Mucosa of rectum (tissue), 2 donors: ENCODE measurements at regions not wholly inside any gene's neighbourhood (a gene's known extent, or its start where the extent isn't known, plus 50 kb on each side); places are given as distances from the start of the nearest gene placed in this dataset.

Experiments used
- H3K27ac ChIP-seq, 2 donors: one replicate each; pipeline ENCODE4 v1.7.0; 2013; ENCODE audit warnings: inconsistent platforms in 2 of 2, low read depth in 2 of 2, low read length in 2 of 2
- H3K27me3 ChIP-seq, 2 donors: one replicate each; pipeline ENCODE4 v1.7.0; 2013; ENCODE audit warnings: low read length in 2 of 2; ENCODE audit not compliant: control insufficient read depth in 2 of 2, insufficient read depth in 2 of 2
- H3K36me3 ChIP-seq, 2 donors: one replicate each; pipeline ENCODE4 v1.7.0; 2013; ENCODE audit warnings: low read length in 2 of 2; ENCODE audit not compliant: control insufficient read depth in 2 of 2, insufficient read depth in 2 of 2
- H3K4me1 ChIP-seq, 2 donors: one replicate each; pipeline ENCODE4 v1.7.0; 2013; ENCODE audit warnings: low read length in 2 of 2, mild to moderate bottlenecking in 1 of 2; ENCODE audit not compliant: control insufficient read depth in 2 of 2, insufficient read depth in 2 of 2
- H3K4me3 ChIP-seq, 2 donors: one replicate each; pipeline ENCODE4 v1.7.0; 2013; ENCODE audit warnings: low read length in 2 of 2
- H3K9ac ChIP-seq, 2 donors: one replicate each; pipeline ENCODE4 v1.7.0; 2013; ENCODE audit warnings: low read length in 2 of 2, low read depth in 1 of 2, mild to moderate bottlenecking in 1 of 2
- H3K9me3 ChIP-seq, 2 donors: one replicate each; pipeline ENCODE4 v1.7.0; 2013; ENCODE audit warnings: low read length in 2 of 2; ENCODE audit not compliant: control insufficient read depth in 2 of 2
- donor health status: healthy.
- donor health status: Normal muscosa, but diverticular disease.

DNA sequence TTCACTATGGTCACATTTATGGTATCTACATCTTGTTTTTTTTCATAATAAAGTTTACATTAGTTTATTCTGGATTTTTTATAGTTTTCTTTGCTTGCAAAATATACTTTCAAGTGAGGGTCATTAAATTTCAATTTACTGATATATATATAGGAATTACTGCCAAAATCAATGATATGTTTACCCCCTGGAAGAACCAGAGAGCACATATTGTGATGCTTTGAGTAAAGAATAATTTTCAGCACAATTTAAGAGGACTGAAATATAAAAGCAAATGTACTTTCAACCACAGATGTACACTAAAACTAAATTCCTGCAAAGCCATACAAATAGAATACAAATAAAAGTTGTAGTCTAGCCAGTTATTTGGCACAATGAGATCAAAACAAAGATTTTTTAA, 242.2 kb upstream of the PCDH18 start:
- Histone ChIP-seq H3K9ac (no peak overlapping the region), H3K27ac (no peak overlapping the region), H3K4me3 (no peak overlapping the region), H3K4me1 (no peaks in the 10 kb centered on the region), H3K36me3 (no peaks in the 10 kb centered on the region), H3K27me3 (no peaks in the 10 kb centered on the region), H3K9me3 (no peaks in the 10 kb centered on the region)

GRCh38 chr4:137768881-137769280, 236.6 kb upstream of the PCDH18 start:
- no peak overlapping the region for H3K4me3 ChIP-seq
- H3K4me1 ChIP-seq: no peaks in the 10 kb centered on the region
- H3K36me3 ChIP-seq: no peaks in the 10 kb centered on the region
- no peak overlapping the region for H3K27ac ChIP-seq
- no peaks in the 10 kb centered on the region for H3K27me3 ChIP-seq
- no peak overlapping the region for H3K9ac ChIP-seq
- H3K9me3 ChIP-seq: no peaks in the 10 kb centered on the region

DNA sequence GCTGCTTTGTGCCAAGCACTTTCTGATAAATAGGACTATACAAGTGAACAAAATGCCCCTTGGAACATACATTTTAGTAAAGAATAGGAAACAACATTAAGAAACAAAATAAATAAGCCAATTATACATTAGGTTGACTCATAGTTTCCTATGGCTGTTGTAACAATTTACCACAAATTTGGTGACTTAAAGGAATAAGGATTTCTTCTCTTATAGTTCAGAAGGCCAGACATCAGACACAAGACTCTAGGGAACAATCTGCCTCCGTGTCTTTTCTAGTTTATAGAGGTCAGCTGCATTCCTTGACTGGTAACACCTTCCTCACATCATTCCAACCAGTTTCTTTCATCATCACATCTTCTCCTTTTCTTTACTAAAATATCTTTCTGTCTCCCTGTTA, 235.9 kb upstream of the PCDH18 start:
- Histone ChIP-seq H3K9ac (no peak overlapping the region), H3K9me3 (no peaks in the 10 kb centered on the region), H3K4me3 (no peak overlapping the region), H3K36me3 (no peaks in the 10 kb centered on the region), H3K4me1 (no peaks in the 10 kb centered on the region), H3K27ac (no peak overlapping the region), H3K27me3 (no peaks in the 10 kb centered on the region)

GRCh38 chr4:137762591-137762990, 230.3 kb upstream of the PCDH18 start:
- Histone ChIP-seq H3K4me3 (no peak overlapping the region), H3K4me1 (no peaks in the 10 kb centered on the region), H3K36me3 (no peaks in the 10 kb centered on the region), H3K9me3 (no peaks in the 10 kb centered on the region), H3K9ac (no peak overlapping the region), H3K27ac (no peak overlapping the region), H3K27me3 (no peaks in the 10 kb centered on the region)

DNA sequence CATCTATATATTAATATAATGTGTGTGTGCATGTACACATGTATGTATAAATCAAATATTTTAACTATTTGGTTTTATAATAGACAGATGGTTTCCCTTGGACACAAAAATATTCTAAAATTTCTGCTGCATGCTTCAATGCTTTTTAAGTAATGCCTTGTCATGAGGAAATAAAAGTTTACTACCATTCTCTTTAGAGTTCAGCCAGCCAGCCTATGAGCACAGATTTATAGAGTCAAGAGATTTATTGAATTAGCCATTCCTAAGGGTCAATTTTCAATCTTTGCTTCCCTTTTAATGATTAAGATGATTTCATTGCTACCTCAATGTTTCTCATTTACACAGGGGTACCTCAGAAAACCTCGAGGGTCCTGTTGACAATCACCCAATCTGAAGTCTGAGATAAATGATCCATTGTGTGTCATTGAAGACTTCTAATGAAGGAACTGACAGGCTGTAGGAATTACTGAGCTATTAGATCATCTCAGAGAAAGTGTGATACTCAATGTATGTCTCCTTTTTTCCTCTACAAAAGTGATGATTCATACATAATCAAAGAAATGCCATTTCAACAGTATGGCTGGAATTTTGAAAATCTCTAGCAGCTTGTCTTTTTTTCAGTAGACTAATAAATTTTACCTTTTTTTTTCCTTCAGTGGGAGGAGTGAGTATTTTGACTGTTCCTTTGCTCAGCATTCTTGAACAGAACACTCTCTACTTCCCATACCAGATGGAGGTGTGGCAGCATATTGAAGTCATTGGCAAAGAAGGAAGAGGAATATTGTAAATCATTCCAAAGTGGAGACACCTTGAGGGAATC, 222.6 kb upstream of the PCDH18 start:
- H3K27ac ChIP-seq: no peak overlapping the region
- H3K4me1 ChIP-seq: no peaks in the 10 kb centered on the region
- H3K9ac ChIP-seq: no peak overlapping the region
- H3K27me3 ChIP-seq: no peaks in the 10 kb centered on the region
- no peaks in the 10 kb centered on the region for H3K9me3 ChIP-seq
- no peaks in the 10 kb centered on the region for H3K36me3 ChIP-seq
- no peak overlapping the region for H3K4me3 ChIP-seq

- H3K36me3 ChIP-seq: no peaks in the 10 kb centered on the region
- H3K4me3 ChIP-seq: no peak overlapping the region
- no peaks in the 10 kb centered on the region for H3K4me1 ChIP-seq
- H3K9me3 ChIP-seq: no peaks in the 10 kb centered on the region
- no peak overlapping the region for H3K27ac ChIP-seq
- H3K27me3 ChIP-seq: no peaks in the 10 kb centered on the region
- H3K9ac ChIP-seq: no peak overlapping the region
Observed at GRCh38 chr4:137749466-137749865, 217.2 kb upstream of the PCDH18 start.

DNA sequence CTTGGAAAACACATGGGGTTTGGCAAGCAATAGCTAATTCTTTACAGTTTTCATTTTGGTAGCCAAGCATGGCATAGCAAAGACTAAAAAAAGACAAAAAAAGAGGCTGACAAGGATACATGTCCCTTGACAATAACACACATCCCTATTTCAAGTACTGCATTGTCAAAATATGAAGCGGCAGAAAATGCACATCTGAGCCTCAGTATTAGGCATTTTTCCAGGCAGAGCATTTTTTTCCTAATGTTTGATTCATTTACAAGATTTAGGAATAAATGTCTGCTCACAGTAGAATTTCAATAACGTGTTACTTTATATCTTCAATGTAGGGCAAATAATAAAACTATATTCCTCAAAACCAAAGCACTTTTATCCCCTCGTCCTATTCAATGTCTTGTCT, 216.3 kb upstream of the PCDH18 start:
- H3K9ac ChIP-seq: no peak overlapping the region
- no peaks in the 10 kb centered on the region for H3K9me3 ChIP-seq
- H3K27ac ChIP-seq: no peak overlapping the region
- no peak overlapping the region for H3K4me3 ChIP-seq
- no peaks in the 10 kb centered on the region for H3K36me3 ChIP-seq
- no peaks in the 10 kb centered on the region for H3K4me1 ChIP-seq
- H3K27me3 ChIP-seq: no peaks in the 10 kb centered on the region

DNA sequence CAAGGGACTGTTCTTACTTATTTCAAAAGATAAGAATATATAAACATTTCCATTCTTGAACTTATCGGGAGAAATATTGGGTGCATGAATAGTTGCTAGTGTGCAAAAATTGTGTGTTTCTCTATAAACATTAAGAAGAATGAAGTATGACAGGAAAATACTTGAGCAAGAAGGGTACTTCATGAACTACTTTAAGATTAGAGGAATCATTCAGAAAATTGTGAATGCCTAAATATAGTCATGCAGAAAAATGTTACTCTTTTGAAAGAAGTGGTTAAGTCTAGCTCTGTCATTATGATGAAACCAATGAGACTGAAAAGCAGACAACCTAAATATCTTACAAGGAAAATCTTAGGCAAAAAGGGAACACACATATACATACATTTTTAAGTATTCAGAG, 207.8 kb upstream of the PCDH18 start:
- Histone ChIP-seq H3K9me3 (no peaks in the 10 kb centered on the region), H3K36me3 (no peaks in the 10 kb centered on the region), H3K4me3 (no peak overlapping the region), H3K4me1 (no peaks in the 10 kb centered on the region), H3K27ac (no peak overlapping the region), H3K9ac (no peak overlapping the region), H3K27me3 (no peaks in the 10 kb centered on the region)

DNA sequence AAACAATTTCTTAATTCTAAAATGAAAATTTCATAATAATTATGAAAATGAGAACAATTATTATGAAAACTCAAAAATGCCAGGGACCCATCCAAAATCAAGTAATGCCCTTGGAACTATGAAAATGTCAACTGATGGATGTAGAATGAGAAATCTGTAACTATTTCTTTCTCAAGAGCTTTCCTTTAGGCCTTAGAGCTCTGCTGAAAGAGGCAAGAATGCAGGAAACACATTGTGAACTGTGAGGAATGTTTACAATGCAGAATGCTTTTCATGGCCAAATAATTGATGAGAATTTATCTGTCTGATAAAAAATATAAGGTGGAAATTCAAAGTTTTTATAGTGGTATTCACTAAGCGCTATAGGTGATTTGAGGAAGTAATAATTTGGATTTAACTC, 207.1 kb upstream of the PCDH18 start:
- H3K27me3 ChIP-seq: no peaks in the 10 kb centered on the region

DNA sequence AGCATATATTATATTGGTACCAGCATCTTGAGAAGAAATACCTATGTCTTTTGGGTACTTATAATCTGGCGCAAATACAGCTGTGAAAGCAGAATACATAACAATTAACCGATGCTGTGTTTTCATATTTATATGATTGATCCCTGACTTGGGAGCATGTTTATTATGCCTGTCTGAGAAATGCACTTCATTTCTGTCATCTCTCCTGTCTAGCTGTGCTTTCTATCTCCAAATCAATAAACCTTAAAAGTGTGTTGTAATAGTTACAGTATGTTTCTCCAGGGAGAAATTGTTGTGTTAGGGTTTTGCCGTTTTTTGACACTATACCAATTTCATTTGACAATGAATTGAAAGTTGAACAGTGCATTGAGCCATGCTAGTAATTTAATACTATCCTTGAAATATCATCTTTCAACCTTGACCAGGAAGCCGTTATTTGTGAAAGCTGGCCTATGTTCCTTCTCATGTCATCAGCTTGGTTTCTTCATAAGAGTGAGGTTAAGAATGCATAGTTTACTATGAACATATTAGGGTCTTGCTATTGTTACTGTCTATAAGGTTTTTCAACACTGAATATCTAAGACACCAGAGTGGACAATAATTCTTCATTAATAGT, 206.2 kb upstream of the PCDH18 start:
- Histone ChIP-seq H3K9me3 (no peaks in the 10 kb centered on the region), H3K4me3 (no peak overlapping the region), H3K4me1 (no peaks in the 10 kb centered on the region), H3K27ac (no peak overlapping the region), H3K9ac (no peak overlapping the region), H3K36me3 (no peaks in the 10 kb centered on the region), H3K27me3 (no peaks in the 10 kb centered on the region)

More for the DNA sequence above, 207.1 kb upstream of the PCDH18 start:
- H3K9me3 ChIP-seq: no peaks in the 10 kb centered on the region
- no peak overlapping the region for H3K4me3 ChIP-seq
- H3K27ac ChIP-seq: no peak overlapping the region
- no peaks in the 10 kb centered on the region for H3K36me3 ChIP-seq
- H3K4me1 ChIP-seq: no peaks in the 10 kb centered on the region
- H3K9ac ChIP-seq: no peak overlapping the region
